ENCODE measurements at regions not wholly inside any gene's neighbourhood (a gene's known extent, or its start where the extent isn't known, plus 50 kb on each side); places are given as distances from the start of the nearest gene placed in this dataset.
"Not testable (repeated sequence)": the region's sequence is repeated elsewhere in the genome, so short reads cannot be mapped to it uniquely, and the experiment has no call there.

DNA sequence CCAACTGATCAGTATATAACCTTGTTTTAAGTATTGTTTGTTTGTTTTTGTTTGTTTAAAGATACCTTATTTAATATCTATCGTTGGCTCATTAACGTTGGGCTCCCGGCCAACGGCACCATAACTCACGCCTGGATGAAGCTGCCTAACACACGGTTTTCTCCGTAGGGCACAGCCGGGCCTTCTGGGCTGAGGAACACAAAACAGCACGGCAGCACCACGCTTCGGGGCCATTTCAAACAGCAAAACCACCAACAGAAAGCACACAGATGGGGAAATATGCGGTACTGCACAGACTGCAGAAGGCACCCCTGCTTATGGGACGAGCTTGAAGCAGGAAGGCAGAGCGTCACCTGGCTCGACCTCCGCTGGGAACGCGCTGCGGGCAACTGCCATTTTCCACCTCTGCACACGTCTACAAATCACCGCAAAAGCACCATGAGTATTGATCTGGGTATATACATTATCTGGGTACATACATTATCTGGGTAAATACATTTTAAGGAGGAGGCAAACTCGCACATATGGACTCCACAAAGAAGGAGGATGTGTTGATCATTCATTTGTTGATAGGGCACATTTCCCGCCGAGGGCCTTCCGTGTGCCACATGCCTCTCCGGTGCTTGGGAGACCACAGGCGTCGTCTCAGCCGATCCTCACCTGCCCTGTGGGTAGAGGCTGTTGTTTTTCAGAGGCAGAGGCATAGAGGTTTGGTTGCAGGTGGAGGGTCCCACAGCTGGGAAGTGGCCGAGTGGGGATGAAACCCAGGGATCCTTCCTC, 123.7 kb upstream of the ATP2B2 start:
- no peak for DNase-seq

DNA sequence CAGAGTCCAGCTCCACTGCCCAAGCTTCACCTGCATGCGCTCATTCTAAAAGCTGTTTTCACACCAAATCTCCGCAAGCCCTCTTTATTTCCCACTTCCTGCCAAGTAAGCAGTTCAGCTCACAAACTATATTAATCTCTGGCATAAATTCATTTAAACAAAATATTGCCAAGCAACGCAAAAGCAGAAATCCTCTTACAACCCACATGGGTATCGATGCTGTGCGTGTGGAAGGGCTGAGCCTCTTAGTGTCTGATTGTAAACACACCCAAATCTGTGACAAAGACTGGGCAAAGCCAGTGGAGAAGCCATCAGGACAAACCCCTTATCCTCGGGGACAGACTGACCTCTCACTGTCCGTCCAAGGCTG, 124.3 kb upstream of the ATP2B2 start:
- DNase-seq: no peak

DNA sequence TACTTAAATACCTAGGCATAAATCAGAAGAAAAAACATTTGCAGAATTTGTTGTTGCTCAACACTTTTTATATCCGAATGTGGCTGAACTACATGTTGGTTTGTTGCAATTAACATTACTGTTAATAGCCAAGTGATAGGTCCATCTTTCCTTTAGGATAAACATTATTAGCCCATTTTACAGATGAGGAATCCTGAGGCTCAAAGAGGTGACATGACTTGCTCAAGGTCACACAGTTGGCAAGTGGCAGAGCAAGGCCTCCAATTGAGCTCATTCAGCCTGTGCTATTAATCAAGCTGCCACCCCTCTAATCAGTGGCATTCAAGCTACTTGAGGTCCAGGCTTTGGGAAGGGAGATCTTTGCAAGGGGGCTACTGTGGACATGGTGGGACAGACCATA, 125.8 kb upstream of the ATP2B2 start:
- no peak for DNase-seq

DNA sequence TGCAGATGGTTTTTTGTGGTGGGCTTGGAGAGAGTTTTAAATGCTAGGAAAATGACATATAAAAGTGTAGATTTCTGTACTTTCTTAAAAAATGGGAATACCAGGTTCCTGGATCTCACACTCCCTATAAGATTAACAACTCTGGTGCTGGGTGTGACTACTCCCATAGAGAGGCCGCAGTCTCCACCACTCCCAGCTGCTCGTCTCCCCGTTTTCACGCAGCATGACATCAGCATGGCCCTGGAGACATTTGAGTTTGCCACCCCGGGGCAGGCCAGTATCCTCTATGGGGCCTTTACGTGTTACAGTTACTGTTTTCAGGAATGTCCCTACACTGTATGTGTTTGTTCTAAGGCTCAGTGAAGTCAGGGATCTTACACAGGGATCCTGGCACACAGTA, 126.7 kb upstream of the ATP2B2 start:
- no peak for DNase-seq

DNA sequence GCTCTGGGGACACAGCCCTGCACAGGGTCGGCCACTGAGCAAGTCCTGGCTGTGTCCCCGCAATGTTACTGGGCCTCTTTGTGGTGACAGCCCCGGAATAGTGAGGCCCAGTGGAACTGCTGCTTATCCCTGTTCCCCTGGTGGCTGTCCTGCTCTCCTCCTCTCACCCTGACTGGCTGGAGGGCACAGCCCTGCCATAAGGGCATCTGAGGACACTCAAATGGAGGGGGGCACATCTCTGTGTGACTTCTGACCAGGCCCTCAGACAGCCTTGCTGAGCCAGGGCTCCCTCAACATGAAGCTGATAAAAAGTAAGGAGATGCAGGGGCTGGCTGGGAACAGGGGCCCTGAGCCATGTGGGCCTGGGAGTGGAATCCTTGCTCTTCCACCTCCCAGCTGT, 127.4 kb upstream of the ATP2B2 start:
- DNase-seq: no peak

DNA sequence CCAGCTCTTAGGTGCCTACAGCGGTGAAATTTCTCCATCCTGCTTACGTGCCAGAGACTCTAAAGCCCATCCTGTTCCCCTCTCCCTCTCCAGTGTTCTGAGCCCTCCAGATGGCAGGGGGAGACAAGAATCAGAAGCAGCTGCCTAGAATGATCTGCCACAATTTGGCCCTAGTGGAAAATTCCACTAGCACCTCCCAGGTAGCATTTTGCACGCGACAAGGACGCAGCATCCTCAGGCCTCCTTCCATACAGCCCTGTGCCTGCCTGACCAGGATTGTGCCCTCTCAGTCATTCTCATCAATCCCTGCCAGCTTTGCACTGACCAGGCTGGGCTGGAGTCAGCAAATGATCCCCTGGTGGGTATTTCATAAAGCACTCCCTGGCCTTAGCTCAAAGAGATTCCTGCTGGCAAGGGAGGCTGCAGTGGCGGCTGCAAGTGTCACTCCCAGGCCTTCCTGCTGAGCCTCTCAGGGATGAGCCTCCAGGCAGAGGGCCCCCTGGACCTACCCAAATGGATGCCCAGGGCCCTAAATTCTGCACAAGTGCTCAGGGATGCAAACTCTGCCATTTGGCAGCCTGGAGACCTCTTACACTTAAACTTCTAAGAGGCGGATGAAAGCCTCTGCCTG, 130.2 kb upstream of the ATP2B2 start:
- DNase-seq: no peak

DNA sequence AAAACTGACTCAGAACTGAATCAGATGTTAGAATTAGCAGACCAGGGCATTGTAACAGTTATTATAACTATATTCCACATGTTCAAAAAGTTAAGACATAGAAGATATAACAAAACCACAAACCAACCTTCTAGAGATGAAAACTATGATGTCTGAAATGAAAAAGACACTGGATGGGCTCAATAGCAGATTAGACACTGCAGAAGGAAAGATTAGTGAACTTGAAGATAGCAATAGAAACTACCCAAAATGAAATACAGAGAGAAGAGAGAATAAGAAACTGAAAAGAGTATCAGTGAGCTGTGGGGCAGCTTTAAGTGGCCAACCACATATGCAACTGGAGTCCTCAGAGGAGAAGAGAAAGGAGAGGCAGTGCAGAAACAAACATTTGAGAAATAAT, 132.0 kb upstream of the ATP2B2 start:
- no peak for DNase-seq

DNA sequence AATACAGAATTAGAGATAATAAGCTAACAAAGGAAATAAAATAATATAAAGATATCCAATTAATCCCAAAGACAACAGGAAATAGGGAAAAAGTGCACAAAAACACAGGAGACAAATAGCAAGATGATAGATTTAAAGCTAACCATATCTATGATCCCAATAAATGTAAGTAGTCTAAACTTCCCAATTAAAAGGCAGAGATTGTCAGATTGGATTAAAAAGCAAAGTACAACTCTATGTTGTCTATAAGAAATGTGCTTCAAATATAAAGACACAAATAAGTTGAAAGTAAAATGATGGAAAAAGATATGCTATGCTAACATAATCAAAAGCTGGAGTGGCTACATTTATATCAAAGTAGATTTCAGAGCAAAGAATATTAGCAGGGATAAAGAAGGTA, 133.1 kb upstream of the ATP2B2 start:
- no peak for DNase-seq

DNA sequence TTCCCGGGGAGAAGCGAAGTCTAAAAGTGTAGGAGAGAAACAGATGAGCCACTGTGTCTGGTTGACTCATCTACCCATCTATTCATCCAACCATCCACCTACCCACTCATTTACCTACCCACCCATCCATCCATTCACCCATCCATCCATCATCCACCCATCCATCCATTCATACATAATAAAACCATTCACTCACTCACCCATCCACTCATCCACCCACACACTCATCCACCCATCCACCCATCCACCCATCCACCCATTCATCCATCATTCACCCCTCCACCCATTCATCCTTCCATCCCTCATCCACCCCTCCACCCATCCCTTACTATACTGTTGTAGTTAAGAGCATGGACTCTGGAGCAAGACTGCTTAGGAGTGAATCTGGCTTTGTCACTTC, 136.4 kb upstream of the ATP2B2 start:
- DNase-seq: no peak

DNA sequence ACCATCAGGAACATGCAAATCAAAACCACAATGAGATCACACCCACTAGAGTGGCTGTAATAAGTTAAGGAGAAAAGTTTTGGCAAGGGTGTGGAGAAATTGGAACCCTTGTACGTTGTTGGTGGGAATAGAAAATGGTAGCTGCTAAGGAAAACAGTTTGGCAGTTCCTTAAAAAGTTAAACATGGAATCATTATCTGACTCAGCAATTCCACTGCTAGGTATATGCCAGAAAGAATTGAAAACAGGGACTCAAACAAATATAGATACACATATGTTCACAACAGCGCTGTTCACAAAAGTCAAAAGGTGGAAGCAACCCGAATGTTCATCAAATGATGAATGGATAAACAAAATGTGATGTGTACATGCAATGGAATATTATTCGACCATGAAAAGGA, 138.8 kb upstream of the ATP2B2 start:
- DNase-seq: no peak

DNA sequence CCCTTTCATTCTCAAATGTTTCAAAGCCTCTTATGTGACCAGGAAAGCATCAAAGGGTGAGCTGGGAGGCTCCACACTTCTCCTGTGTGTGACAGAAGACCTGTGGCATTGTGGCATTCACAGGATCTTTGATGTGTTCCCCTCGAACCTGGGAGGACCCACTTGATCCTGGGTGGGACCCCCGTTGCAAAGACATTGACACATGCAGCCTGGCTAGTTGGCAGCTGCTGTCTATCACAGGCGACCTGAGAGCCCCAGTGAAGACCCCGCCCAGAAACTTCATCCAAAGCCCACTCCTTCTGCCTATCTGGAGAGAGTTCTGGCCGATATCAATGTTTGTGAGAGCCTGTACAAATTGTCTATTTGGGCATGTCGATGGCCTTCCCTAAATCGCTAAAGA, 140.4 kb upstream of the ATP2B2 start:
- no peak for DNase-seq

DNA sequence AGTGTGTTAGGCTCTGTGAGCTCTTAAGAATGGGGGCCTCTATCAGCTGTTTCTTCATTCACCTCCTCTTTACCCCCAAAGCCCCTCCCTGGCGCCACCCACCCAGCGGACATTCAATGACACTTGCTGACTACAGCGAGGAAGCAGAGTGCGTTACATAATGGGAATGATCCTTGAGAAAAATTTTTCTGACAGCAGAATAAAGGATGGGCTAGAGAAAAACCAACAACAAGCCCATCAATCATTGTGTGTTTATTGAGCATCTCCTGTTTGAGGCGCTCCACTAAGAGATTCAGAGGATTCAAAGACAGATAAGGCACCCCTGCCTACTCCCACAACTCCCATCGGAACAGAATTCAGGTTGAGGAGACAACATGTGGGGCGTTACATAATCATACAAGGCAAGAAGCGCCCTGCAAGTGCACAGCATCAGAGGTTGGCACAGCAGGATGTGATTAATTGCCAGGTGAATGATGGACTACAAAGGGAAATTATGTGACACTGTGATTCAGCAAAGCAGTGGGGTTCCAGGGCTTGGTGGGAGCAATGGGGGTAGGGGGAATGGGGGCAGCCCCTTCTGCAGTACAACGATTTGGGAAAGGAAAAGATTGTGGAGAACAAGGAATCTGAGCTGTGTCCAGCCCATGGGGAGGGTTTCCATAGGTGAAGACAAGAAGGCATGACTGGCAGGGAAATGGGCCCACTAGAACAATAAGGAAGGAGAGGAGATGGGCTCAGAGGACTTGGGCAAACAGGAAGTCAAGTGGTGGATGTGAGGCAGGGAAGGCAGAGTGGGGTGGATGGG, 141.3 kb upstream of the ATP2B2 start:
- no peak for DNase-seq

DNA sequence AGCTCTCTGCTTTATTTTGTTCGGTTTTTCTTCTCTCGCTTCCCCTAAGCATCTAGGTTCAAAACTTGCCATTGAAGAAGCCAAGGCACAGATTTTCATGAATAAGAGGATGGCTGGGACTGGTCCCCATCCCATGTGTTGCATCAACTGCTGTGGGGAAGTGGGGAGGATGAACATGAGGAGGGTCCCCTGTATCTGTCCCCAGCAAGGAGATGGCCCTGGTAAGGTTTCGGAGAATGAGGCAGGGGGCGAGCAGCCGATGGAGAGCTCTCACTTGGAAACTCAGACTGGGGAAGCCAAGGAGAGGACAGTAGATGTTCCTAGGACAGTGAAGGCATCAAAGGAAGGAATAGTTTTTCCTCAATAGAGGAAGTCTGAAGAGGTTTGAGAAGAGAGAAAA, 142.0 kb upstream of the ATP2B2 start:
- no peak for DNase-seq

DNA sequence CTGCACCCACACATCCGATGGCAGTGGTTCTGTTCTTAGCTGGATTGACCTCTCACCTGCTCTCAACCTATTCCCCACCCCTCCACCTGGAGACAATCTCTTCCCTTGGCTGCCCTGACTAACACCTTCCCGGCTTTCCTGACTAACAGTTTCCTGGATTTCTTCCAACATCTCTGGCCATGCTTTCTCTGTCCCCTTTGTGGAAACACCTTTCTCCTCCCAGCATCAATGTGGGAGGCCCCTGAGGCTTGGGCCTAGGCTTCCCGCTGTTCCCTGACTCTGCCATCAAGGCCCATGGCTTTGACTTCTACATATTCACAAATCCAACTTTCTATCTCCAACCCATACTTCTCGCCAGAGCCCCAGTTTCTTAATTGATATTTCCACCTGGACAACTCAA, 142.8 kb upstream of the ATP2B2 start:
- no peak for DNase-seq

DNA sequence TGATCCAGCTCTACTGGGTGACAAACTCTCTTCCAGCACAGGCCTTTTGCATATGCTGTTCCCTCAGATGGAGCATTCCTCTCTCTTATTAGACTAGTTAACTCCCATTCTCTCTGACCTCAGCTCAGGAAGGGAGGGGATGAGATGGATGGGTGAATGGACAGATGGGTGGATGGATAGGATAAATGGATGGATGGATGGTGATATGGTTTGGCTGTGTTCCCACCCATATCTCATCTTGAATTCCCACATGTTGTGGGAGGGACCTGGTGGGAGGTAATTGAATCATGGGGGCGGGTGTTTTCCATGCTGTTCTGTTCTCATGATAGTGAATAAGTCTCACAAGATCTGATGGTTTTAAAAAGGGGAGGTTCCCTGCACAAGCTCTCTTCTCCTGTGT, 144.1 kb upstream of the ATP2B2 start:
- not testable (repeated sequence) for DNase-seq

DNA sequence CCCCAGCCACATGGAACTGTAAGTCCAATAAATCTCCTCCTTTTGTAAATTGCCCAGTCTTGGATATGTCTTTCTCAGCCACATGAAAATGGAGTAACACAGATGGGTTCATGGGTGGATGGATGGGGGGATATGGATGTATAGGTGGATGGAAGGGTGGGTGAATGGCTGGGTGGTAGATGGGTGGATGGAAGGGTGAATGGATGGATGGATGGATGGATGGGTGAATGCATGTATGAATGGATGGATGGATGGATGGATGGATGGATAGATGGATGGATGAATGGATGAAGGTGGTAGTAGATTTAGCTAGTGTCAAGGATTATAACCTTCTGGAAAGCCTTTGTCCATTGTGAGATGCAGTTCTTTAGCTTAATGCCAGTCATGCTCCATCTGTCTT, 146.1 kb upstream of the ATP2B2 start:
- DNase-seq: no peak

DNA sequence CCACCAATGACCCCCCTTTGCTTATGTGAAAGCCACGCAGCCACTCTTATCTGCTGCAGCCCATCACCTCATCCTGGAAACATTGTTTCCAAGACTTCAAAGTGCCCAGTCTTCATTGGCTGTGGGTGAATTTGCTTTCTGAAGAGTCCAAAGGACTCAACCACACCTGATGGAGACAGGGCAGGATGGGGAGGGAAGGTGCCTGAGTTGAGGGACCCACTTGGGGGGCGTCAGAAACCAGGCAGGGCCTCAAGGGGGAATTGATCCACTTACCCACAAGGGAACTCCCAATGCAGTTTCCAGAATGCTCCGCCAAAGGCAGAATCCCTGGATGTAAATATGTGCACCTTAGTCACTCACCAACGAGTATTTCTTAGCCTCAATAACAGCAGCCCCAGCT, 147.9 kb upstream of the ATP2B2 start:
- no peak for DNase-seq

DNA sequence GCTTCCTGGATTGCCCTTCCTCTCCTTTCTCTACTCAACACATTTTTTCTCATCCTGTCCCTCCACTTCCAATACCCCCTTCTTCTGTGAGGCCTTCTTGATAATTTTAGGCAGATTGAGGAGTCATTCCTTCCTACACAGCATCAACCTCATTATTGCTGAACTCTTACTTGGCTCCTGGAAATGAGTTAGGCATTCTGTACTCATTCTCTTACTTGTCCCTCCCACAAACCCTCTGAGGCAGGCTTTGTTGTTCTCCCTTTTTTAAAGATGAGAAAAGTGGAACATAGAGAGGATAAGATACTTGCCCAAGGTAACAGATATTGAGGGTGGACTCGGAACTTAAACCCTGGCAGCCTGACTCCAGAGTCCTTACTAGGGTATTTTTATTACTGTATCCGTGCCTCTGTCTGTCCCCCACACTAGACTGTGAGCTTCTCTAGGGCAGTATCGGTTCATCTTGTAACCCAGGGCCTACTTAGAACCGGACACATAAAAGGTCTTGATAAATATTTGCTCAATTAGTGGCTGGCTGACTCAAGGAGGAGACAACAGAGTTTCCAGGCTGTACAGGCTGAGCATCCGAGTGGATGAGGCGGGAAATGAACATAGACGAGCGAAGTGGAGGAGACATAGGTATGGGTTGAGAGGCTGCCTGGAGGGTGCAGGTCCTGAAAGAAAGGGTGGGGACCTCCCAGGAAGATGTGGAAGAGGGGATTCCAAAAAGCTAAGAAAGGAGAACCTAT, 148.7 kb upstream of the ATP2B2 start:
- DNase-seq: no peak

DNA sequence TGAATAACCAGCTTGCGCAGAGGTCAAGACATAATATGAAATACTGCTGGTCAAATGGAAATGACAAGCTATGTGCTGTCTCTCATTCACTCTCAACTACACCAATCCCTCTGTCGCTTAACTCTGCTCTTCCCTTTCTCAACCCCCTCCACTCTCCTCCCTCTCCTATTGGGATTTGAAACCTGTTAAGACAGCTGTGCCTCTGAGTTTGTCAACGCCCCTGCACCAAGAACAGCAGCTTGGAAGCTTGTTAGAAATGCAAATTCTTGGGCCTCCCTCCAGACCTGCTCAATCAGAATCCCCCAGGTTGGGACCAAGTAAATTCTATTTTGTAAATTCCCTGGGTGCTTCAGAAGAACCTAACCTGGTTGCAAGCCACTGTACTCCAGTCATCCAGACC, 149.7 kb upstream of the ATP2B2 start:
- DNase-seq: no peak

DNA sequence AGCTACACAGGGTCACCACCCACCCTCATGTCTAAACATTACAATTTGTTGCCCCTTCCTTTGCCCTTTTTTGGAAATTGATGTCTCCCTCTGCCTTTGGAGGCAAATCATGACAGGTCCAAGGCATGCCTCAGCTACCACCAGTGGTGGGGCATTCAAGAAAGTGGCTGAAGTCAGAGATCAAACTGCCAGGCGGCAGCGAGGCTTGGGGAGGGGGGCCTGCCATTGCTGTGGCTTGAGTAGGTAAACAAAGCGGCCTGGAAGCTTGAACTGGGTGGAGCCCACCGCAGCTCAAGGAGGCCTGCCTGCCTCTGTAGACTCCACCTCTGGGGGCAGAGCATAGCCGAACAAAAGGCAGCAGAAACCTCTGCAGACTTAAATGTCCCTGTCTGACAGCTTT, 152.0 kb upstream of the ATP2B2 start:
- not testable (repeated sequence) for DNase-seq

DNA sequence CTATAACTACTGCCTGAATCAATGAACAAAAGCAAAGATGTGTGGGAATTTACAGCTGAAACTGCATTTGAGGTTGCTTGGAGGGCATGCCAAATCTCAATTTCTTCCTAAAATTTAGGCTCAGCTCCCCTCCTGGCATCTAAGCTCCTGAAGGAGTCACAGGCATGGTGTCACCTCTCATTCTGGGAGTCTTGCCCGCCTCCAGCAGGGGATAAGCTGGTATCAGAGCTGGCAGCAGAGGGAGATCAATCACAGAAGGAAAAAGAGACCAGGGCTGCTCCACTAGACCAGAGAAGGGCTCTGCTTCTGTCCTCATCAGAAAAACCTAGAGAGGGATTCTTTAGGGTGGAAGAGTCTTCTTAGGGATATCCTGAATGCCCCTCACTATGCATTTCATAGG, 150.4 kb upstream of the SLC6A11 start:
- DNase-seq: no peak

DNA sequence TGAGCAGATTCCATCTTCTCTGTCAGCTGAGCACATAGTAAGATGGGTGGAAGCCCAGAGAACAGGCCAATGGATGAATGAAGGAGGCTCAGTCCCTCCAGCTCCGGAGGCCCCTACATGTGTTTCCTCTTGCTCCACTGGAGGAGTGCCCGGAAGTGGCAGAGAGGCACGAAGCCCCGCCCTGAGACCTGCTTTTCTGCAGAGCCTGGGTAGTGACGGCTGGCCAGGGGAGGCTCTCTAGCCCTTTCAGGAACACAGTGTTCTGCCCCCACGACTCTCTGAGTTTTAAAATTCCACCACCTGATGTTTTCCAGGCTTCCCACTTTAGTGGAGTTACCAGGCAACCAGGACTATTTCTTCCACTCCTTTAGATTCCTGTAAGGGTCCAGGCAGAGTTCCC, 149.4 kb upstream of the SLC6A11 start:
- DNase-seq: no peak

DNA sequence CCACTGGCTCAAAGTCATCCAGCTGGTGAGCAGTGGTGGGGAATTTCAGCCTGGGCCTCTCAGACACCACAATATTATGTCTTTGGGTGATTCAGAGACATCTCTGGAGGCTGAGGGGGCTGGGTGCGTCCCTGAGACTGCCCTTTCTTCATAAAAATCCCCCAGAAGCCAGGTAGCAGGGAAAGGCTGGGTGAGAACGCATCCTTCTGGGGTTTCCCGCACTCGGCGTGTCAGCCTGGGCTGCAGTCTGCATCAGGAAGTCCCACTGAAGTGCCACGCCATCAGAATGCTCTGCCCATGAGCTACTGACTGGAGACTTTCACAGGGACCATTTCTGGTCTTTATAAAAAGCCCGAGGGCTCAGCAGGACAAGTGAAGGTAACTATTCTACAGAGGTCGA, 148.8 kb upstream of the SLC6A11 start:
- no peak for DNase-seq

Measured in CD4-positive, alpha-beta T cell treated with Interleukin-4 for 1 hour (primary cell).